H1 (cell line): ENCODE measurements at regions not wholly inside any gene's neighbourhood (a gene's known extent, or its start where the extent isn't known, plus 50 kb on each side); places are given as distances from the start of the nearest gene placed in this dataset.

ENCODE experiments used
- CTCF ChIA-PET: fragments of 300-600 bp; sonication (Branson Sonifier 250); formaldehyde crosslinking; loops from one replicate; lab custom pipeline; 2021; ENCODE audit not compliant: partially characterized antibody; lab: Charles Lee
- POLR2A ChIA-PET: fragments of 300-600 bp; sonication (Branson Sonifier 250); formaldehyde crosslinking; loops from one replicate; lab custom pipeline; 2021; ENCODE audit warnings: inconsistent platforms; ENCODE audit not compliant: partially characterized antibody; lab: Charles Lee
- DNase-seq, 2 experiments: peaks; one replicate each; pipeline versions ENCODE4 v3.0.0 to v3.0.0-alpha.2; 2010 to 2022; ENCODE audit warnings: low spot score in 2 of 2, low read depth in 1 of 2, mixed read lengths in 1 of 2
- FAIRE-seq: peaks from 2 replicates; lab custom pipeline; 2011; peaks lifted over from hg19 to GRCh38; lab: Jason Lieb, UNC
- H2AFZ ChIP-seq: 2 replicates; pipeline ENCODE4 v1.8.1; 2012; ENCODE audit warnings: low read length, inconsistent platforms
- H2AK5ac ChIP-seq: 2 replicates; pipeline ENCODE4 v1.6.1; 2013; ENCODE audit warnings: low read depth, low read length
- H2BK120ac ChIP-seq: replicated peaks from 2 replicates; pipeline ENCODE3; 2013; ENCODE audit warnings: low read depth, low read length, inconsistent platforms
- H2BK12ac ChIP-seq: 2 replicates; pipeline ENCODE4 v1.6.1; 2013; ENCODE audit warnings: low read depth, low read length
- H2BK15ac ChIP-seq: 2 replicates; pipeline ENCODE4 v1.6.1; 2013; ENCODE audit warnings: low read length
- H2BK20ac ChIP-seq: 2 replicates; pipeline ENCODE4 v1.6.1; 2013; ENCODE audit warnings: low read length
- H2BK5ac ChIP-seq: 2 replicates; pipeline ENCODE4 v1.6.1; 2013; ENCODE audit warnings: low read depth, low read length
- H3K14ac ChIP-seq: 2 replicates; pipeline ENCODE4 v1.6.1; 2013; ENCODE audit warnings: inconsistent platforms; ENCODE audit not compliant: insufficient read length
- H3K18ac ChIP-seq: 2 replicates; pipeline ENCODE4 v1.6.1; 2013; ENCODE audit warnings: low read length; ENCODE audit errors: extremely low read depth
- H3K23ac ChIP-seq: 2 replicates; pipeline ENCODE4 v1.6.1; 2013; ENCODE audit warnings: inconsistent platforms; ENCODE audit not compliant: insufficient read length
- H3K23me2 ChIP-seq: 2 replicates; pipeline ENCODE4 v1.6.1; 2013; ENCODE audit warnings: low read depth, low read length
- H3K27ac ChIP-seq: 2 replicates; pipeline ENCODE4 v1.6.1; 2011; ENCODE audit warnings: low read depth, low read length, inconsistent platforms
- H3K27me3 ChIP-seq, 4 experiments: replicated peaks in 1 of 4; 1 replicate in 1 of 4; 2 replicates in 3 of 4; pipeline versions ENCODE4 v1.6.1 to v1.8.1; 2011 to 2013; ENCODE audit warnings: low read length in 3 of 4, mild to moderate bottlenecking in 3 of 4, inconsistent platforms in 2 of 4, mixed read lengths in 2 of 4, moderate library complexity in 1 of 4; ENCODE audit not compliant: control insufficient read depth in 3 of 4, insufficient read depth in 3 of 4; ENCODE audit errors: extremely low read depth in 1 of 4
- H3K36me3 ChIP-seq, 4 experiments: 2 replicates each; pipeline versions ENCODE4 v1.6.1 to v1.8.1; 2011 to 2013; ENCODE audit warnings: mild to moderate bottlenecking in 4 of 4, low read length in 3 of 4, moderate library complexity in 2 of 4, control low read depth in 1 of 4, inconsistent platforms in 1 of 4; ENCODE audit not compliant: insufficient read depth in 4 of 4, control insufficient read depth in 2 of 4
- H3K4ac ChIP-seq: replicated peaks from 2 replicates; pipeline ENCODE3; 2013; ENCODE audit warnings: low read length, low read depth, mixed read lengths, inconsistent platforms; ENCODE audit not compliant: insufficient read length
- H3K4me1 ChIP-seq, 4 experiments: replicated peaks in 1 of 4; 1 replicate in 1 of 4; 2 replicates in 3 of 4; pipeline versions ENCODE4 v1.6.1 to v1.8.1; 2011 to 2013; ENCODE audit warnings: low read length in 3 of 4, inconsistent platforms in 2 of 4, mixed read lengths in 1 of 4; ENCODE audit not compliant: insufficient read depth in 4 of 4, control insufficient read depth in 3 of 4
- H3K4me2 ChIP-seq, 2 experiments: 2 replicates each; pipeline versions ENCODE4 v1.6.1 to v1.8.1; 2011 to 2013; ENCODE audit warnings: low read depth in 2 of 2, low read length in 2 of 2, control low read depth in 1 of 2, inconsistent platforms in 1 of 2, mild to moderate bottlenecking in 1 of 2; ENCODE audit not compliant: insufficient read depth in 1 of 2
- H3K4me3 ChIP-seq, 4 experiments: fragments of 200-600, 300-600 bp in 1 of 4; sonication (generic), shearing (Covaris generic), sonication (Bioruptor Twin) in 1 of 4; 2 replicates each; pipeline versions ENCODE4 v1.5.1 to v1.8.1; 2011 to 2016; ENCODE audit warnings: low read length in 4 of 4, low read depth in 3 of 4, control low read depth in 2 of 4, inconsistent platforms in 2 of 4, mild to moderate bottlenecking in 2 of 4, mixed read lengths in 1 of 4, moderate library complexity in 1 of 4; ENCODE audit not compliant: insufficient read depth in 2 of 4; ENCODE audit errors: extremely low read depth in 1 of 4
- H3K56ac ChIP-seq: replicated peaks from 2 replicates; pipeline ENCODE3; 2013; ENCODE audit warnings: low read depth, mild to moderate bottlenecking, mixed read lengths, low read length, inconsistent platforms; ENCODE audit not compliant: insufficient read length
- H3K79me1 ChIP-seq: 2 replicates; pipeline ENCODE4 v1.6.1; 2013; ENCODE audit warnings: low read depth, low read length, control low read depth
- H3K79me2 ChIP-seq, 2 experiments: 2 replicates each; pipeline versions ENCODE4 v1.6.1 to v1.8.1; 2012 to 2013; ENCODE audit warnings: low read length in 2 of 2, mild to moderate bottlenecking in 2 of 2, inconsistent platforms in 1 of 2; ENCODE audit not compliant: insufficient read depth in 2 of 2, control insufficient read depth in 1 of 2
- H3K9ac ChIP-seq, 4 experiments: replicated peaks in 1 of 4; 1 replicate in 1 of 4; 2 replicates in 3 of 4; pipeline versions ENCODE4 v1.6.1 to v1.8.1; 2011 to 2013; ENCODE audit warnings: low read depth in 3 of 4, low read length in 3 of 4, control low read depth in 2 of 4, mild to moderate bottlenecking in 2 of 4, moderate library complexity in 2 of 4, inconsistent platforms in 1 of 4; ENCODE audit errors: extremely low read depth in 1 of 4
- H3K9me3 ChIP-seq, 2 experiments: 2 replicates each; pipeline versions ENCODE4 v1.6.1 to v1.8.1; 2012 to 2013; ENCODE audit warnings: mild to moderate bottlenecking in 2 of 2, moderate library complexity in 2 of 2, control low read depth in 1 of 2, inconsistent platforms in 1 of 2, low read depth in 1 of 2, low read length in 1 of 2, mixed read lengths in 1 of 2; ENCODE audit not compliant: insufficient read depth in 2 of 2
- H4K20me1 ChIP-seq, 2 experiments: replicated peaks in 1 of 2; 2 replicates each; pipeline versions ENCODE3 to v1.8.1; 2011 to 2013; ENCODE audit warnings: inconsistent platforms in 2 of 2, low read length in 2 of 2, mild to moderate bottlenecking in 1 of 2; ENCODE audit not compliant: insufficient read depth in 2 of 2, control insufficient read depth in 1 of 2
- H4K5ac ChIP-seq: 2 replicates; pipeline ENCODE4 v1.6.1; 2013; ENCODE audit warnings: low read length, low read depth, mixed read lengths, inconsistent platforms; ENCODE audit not compliant: insufficient read length
- H4K8ac ChIP-seq: 2 replicates; pipeline ENCODE4 v1.8.0; 2013; ENCODE audit warnings: mild to moderate bottlenecking, moderate library complexity, low read length, inconsistent platforms; ENCODE audit not compliant: insufficient read depth; ENCODE audit errors: extremely low read depth
- H4K91ac ChIP-seq: replicated peaks from 2 replicates; pipeline ENCODE3; 2013; ENCODE audit warnings: low read length, mixed read lengths, inconsistent platforms; ENCODE audit not compliant: insufficient read length
- ATF3 ChIP-seq: IDR thresholded peaks from 2 replicates; pipeline ENCODE4 v1.6.1; 2011; ENCODE audit warnings: low read depth, mild to moderate bottlenecking, low read length; ENCODE audit not compliant: insufficient read depth
- CEBPB ChIP-seq: IDR thresholded peaks from 2 replicates; pipeline ENCODE4 v1.6.1; 2012; ENCODE audit warnings: low read depth, low read length
- HDAC2 ChIP-seq, 2 experiments: fragments of 300-600 bp in 1 of 2; sonication (generic) in 1 of 2; IDR thresholded peaks; 2 replicates each; pipeline ENCODE4 v1.6.1; 2011 to 2012; ENCODE audit warnings: low read depth in 2 of 2, low read length in 2 of 2, mild to moderate bottlenecking in 2 of 2, moderate library complexity in 2 of 2, borderline replicate concordance in 1 of 2, inconsistent platforms in 1 of 2
- JUN ChIP-seq: IDR thresholded peaks from 2 replicates; pipeline ENCODE4 v1.6.1; 2011; ENCODE audit warnings: low read depth, mild to moderate bottlenecking, improper control_type of control experiment, low read length
- KDM4A ChIP-seq: IDR thresholded peaks from one replicate; pipeline ENCODE4 v1.7.1; 2012; ENCODE audit warnings: low read depth, mild to moderate bottlenecking, moderate library complexity, low read length, inconsistent platforms; ENCODE audit not compliant: severe bottlenecking
- MAX ChIP-seq: IDR thresholded peaks from 2 replicates; pipeline ENCODE4 v1.6.1; 2012; ENCODE audit warnings: inconsistent platforms
- NRF1 ChIP-seq: IDR thresholded peaks from 2 replicates; pipeline ENCODE4 v1.6.1; 2011; ENCODE audit warnings: mild to moderate bottlenecking, low read depth, low read length, improper control_type of control experiment
- POLR2A ChIP-seq, 2 experiments: IDR thresholded peaks; 1 replicate in 1 of 2; 2 replicates in 1 of 2; pipeline ENCODE4 v1.6.1; 2011; ENCODE audit warnings: low read depth in 2 of 2, low read length in 2 of 2, mild to moderate bottlenecking in 2 of 2; ENCODE audit errors: control extremely low read depth in 1 of 2
- RAD21 ChIP-seq, 2 experiments: IDR thresholded peaks in 1 of 2; conservative IDR thresholded peaks in 1 of 2; 2 replicates each; pipeline ENCODE4 v1.6.1; 2011; ENCODE audit warnings: low read depth in 2 of 2, low read length in 2 of 2, improper control_type of control experiment in 1 of 2, inconsistent platforms in 1 of 2, mild to moderate bottlenecking in 1 of 2, moderate library complexity in 1 of 2
- RFX5 ChIP-seq: IDR thresholded peaks from 2 replicates; pipeline ENCODE4 v1.6.1; 2011; ENCODE audit warnings: low read depth, low read length, improper control_type of control experiment, borderline replicate concordance
- SIN3A ChIP-seq, 2 experiments: IDR thresholded peaks in 1 of 2; conservative IDR thresholded peaks in 1 of 2; 2 replicates each; pipeline ENCODE4 v1.6.1; 2011 to 2012; ENCODE audit warnings: low read length in 2 of 2, improper control_type of control experiment in 1 of 2, low read depth in 1 of 2, mild to moderate bottlenecking in 1 of 2
- SP1 ChIP-seq: IDR thresholded peaks from 2 replicates; pipeline ENCODE4 v1.6.1; 2011; ENCODE audit warnings: low read depth, low read length
- SP2 ChIP-seq: IDR thresholded peaks from 2 replicates; pipeline ENCODE4 v1.6.1; 2012; ENCODE audit warnings: mild to moderate bottlenecking, low read length, inconsistent platforms
- TAF1 ChIP-seq: IDR thresholded peaks from 2 replicates; pipeline ENCODE4 v1.6.1; 2011; ENCODE audit warnings: mild to moderate bottlenecking, low read depth, low read length
- WGBS, 2 experiments: shearing (Covaris generic) in 1 of 2; methylation state at CpG; one replicate each; pipeline versions ENCODE4 v1.1.6 to v1.1.7; 2013 to 2015; ENCODE audit warnings: low lambda C conversion rate in 2 of 2, mixed read lengths in 2 of 2, inconsistent platforms in 1 of 2, low coverage in 1 of 2, missing lambda C conversion rate in 1 of 2; ENCODE audit not compliant: insufficient replicate concordance in 2 of 2, insufficient coverage in 1 of 2, insufficient read length in 1 of 2; ENCODE audit errors: extremely low coverage in 1 of 2, missing lambda C conversion rate in 1 of 2; 5-methylcytosine and 5-hydroxymethylcytosine counted together

- CTCF ChIA-PET: no interaction called here
- no peak overlapping the region for H3K18ac ChIP-seq
- no peak overlapping the region for H3K27ac ChIP-seq
- TF ChIP-seq SP1 (no peak), SP2 (no peak), MAX (no peak), SIN3A (conservative IDR thresholded peaks at IDR 0.05 in 1 of 2, IDR thresholded peaks at IDR 0.05 in 1 of 2; ENCODE audit: low read depth in 1 of 2, low read length in 2 of 2) (no peak), JUN (no peak), ATF3 (no peak), TAF1 (no peak), HDAC2 (IDR thresholded peaks at IDR 0.05; ENCODE audit: borderline replicate concordance in 1 of 2, low read depth in 2 of 2, low read length in 2 of 2) (no peak), KDM4A (no peak), NRF1 (no peak), CEBPB (no peak), POLR2A (IDR thresholded peaks at IDR 0.05; ENCODE audit: control extremely low read depth in 1 of 2, low read depth in 2 of 2, low read length in 2 of 2) (no peak), RFX5 (no peak), RAD21 (IDR thresholded peaks at IDR 0.05 in 1 of 2, conservative IDR thresholded peaks at IDR 0.05 in 1 of 2; ENCODE audit: low read depth in 2 of 2, low read length in 2 of 2) (no peak)
These were observed 366.4 kb upstream of the DYNLRB2 start for GRCh38 chr16:80174416-80174815.

More at GRCh38 chr16:80174416-80174815, 366.4 kb upstream of the DYNLRB2 start:
- Histone ChIP-seq H3K56ac (no peak overlapping the region), H2BK5ac (no peak overlapping the region), H3K9ac (no peak overlapping the region), H3K9me3 (no peaks in the 10 kb centered on the region), H3K79me1 (no peaks in the 10 kb centered on the region), H3K23ac (no peak overlapping the region), H4K91ac (no peak overlapping the region), H3K4me1 (no peaks in the 10 kb centered on the region), H3K4me2 (no peak overlapping the region), H3K23me2 (peaks cover 3% of the 10 kb centered on the region; the same call in 1 of the 2 replicates), H3K36me3 (no peaks in the 10 kb centered on the region), H3K4ac (no peak overlapping the region), H2BK20ac (no peak overlapping the region), H4K8ac (no peak overlapping the region), H4K5ac (no peak overlapping the region), H4K20me1 (peaks cover 0 to 3% of the 10 kb centered on the region in 2 experiments), H3K27me3 (no peaks in the 10 kb centered on the region), H2BK120ac (no peak overlapping the region), H3K4me3 (no peak overlapping the region), H2AFZ (no peak overlapping the region), H2AK5ac (no peak overlapping the region), H2BK12ac (no peak overlapping the region), H2BK15ac (no peak overlapping the region), H3K79me2 (no peaks in the 10 kb centered on the region), H3K14ac (no peak overlapping the region)
- 92% methylated on average over 2 of the region's 2 CpGs; no CpG with 5 or more reads in 1 of the 2 experiments for WGBS, 2 experiments
- DNase-seq (no peak), FAIRE-seq (no peak)
- POLR2A ChIA-PET: no interaction called here
